Osteoblast (primary cell): ENCODE measurements at regions not wholly inside any gene's neighbourhood (a gene's known extent, or its start where the extent isn't known, plus 50 kb on each side); places are given as distances from the start of the nearest gene placed in this dataset.

ENCODE experiments used
- DNase-seq: peaks from one replicate; pipeline ENCODE4 v3.0.0; 2011; ENCODE audit warnings: low spot score, mixed read lengths; ENCODE audit not compliant: insufficient read length; ENCODE audit errors: missing footprints
- H2AFZ ChIP-seq: 2 replicates; pipeline ENCODE4 v1.6.0; 2011; ENCODE audit warnings: mild to moderate bottlenecking, low read length
- H3K27ac ChIP-seq: 2 replicates; pipeline ENCODE4 v1.5.1; 2011; ENCODE audit warnings: mild to moderate bottlenecking, low read depth, low read length, moderate library complexity
- H3K27me3 ChIP-seq: 2 replicates; pipeline ENCODE4 v1.6.0; 2012; ENCODE audit warnings: mild to moderate bottlenecking, control low read depth, inconsistent platforms, low read length, moderate library complexity; ENCODE audit not compliant: insufficient read depth
- H3K36me3 ChIP-seq: 2 replicates; pipeline ENCODE4 v1.5.1; 2011; ENCODE audit warnings: mild to moderate bottlenecking, low read length, control low read depth, moderate library complexity; ENCODE audit not compliant: insufficient read depth
- H3K4me1 ChIP-seq: 2 replicates; pipeline ENCODE4 v1.5.1; 2011; ENCODE audit warnings: mild to moderate bottlenecking, low read length, control low read depth, moderate library complexity; ENCODE audit not compliant: insufficient read depth
- H3K4me2 ChIP-seq: 2 replicates; pipeline ENCODE4 v1.6.0; 2011; ENCODE audit warnings: mild to moderate bottlenecking, low read length; ENCODE audit not compliant: insufficient read depth
- H3K4me3 ChIP-seq: fragments of 200-600 bp; sonication (generic); 3 replicates; pipeline ENCODE4 v1.5.1; 2012; ENCODE audit warnings: mild to moderate bottlenecking, low read length, inconsistent platforms; ENCODE audit not compliant: insufficient read depth
- H3K79me2 ChIP-seq: 2 replicates; pipeline ENCODE4 v1.6.0; 2012; ENCODE audit warnings: mild to moderate bottlenecking, low read length, control low read depth, inconsistent platforms; ENCODE audit not compliant: insufficient read depth
- H3K9me3 ChIP-seq: 2 replicates; pipeline ENCODE4 v1.5.1; 2011; ENCODE audit warnings: low read depth, low read length, control low read depth
- H4K20me1 ChIP-seq: 2 replicates; pipeline ENCODE4 v1.6.0; 2012; ENCODE audit warnings: mild to moderate bottlenecking, low read length, control low read depth; ENCODE audit not compliant: insufficient read depth
- CTCF ChIP-seq: IDR thresholded peaks from 2 replicates; pipeline ENCODE4 v1.5.1; 2011; ENCODE audit warnings: mild to moderate bottlenecking, low read depth, low read length, moderate library complexity; ENCODE audit errors: extremely low read depth

- no peak overlapping the region for H3K27ac ChIP-seq
Measured at GRCh38 chr1:185427776-185428175, 110.7 kb upstream of the IVNS1ABP start.

DNA sequence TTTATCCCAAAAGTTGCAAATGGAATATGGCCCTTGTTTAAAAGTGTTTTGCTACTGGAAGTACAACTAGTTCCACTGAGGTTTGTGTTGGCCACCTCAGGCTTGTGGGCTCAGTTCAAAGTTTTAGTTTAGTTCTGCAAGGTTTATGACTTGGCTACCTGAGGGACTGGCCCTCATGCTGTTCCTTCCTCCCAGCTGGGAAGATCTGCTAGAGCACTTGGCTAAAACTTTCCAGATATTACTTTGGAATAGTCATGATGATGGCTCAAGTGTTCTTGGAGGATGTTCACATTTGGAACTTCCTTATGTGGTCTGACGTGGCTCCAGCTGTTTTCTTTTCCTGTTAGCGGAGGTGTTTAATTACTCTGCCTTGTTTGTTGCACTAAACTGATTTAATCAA is 110.2 kb upstream of the IVNS1ABP start:
- H3K4me2 ChIP-seq = peak overlapping the region; percentile 68
- TF ChIP-seq CTCF = no peak

More at GRCh38 chr1:185427776-185428175, 110.7 kb upstream of the IVNS1ABP start:
- Histone ChIP-seq H3K4me1 (peaks cover 8% of the 10 kb centered on the region), H4K20me1 (no peaks in the 10 kb centered on the region), H3K36me3 (no peaks in the 10 kb centered on the region), H3K27me3 (peaks cover 4% of the 10 kb centered on the region), H3K4me3 (no peak overlapping the region), H3K79me2 (no peaks in the 10 kb centered on the region), H3K9me3 (no peaks in the 10 kb centered on the region), H2AFZ (no peak overlapping the region), H3K4me2 (no peak overlapping the region)
- DNase-seq = no peak
- no peak for TF ChIP-seq CTCF

DNA sequence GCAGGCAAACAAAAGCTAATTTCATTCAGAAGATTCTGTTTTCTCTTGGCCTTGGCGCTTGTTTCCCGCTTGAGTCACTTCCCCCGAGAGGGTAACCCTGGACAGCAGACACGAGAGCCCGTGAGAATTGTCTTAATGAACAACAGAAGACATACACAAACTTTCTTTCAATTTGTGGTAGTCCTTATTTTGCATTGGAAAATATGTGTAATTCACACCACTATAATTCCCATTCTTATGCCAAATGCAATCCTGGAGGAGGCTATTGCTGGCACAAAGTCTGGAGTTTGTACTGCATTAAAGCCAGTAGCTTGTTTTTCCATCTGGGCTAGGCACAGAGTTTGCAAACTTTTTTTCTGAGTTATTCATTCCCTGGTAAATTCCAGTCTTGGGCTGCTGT is 109.8 kb upstream of the IVNS1ABP start:
- Histone ChIP-seq H3K79me2 (no peaks in the 10 kb centered on the region), H4K20me1 (no peaks in the 10 kb centered on the region), H3K9me3 (no peaks in the 10 kb centered on the region), H3K4me3 (peak overlapping the region; percentile 7), H2AFZ (no peak overlapping the region), H3K4me1 (peaks cover 8% of the 10 kb centered on the region), H3K27ac (no peak overlapping the region), H3K27me3 (peaks cover 4% of the 10 kb centered on the region), H3K4me2 (peak overlapping the region; percentile 68), H3K36me3 (no peaks in the 10 kb centered on the region)
- peak; percentile 33 for TF ChIP-seq CTCF
- DNase-seq = peak; percentile 73

More for the DNA sequence above, 110.2 kb upstream of the IVNS1ABP start:
- H3K4me3 ChIP-seq = peak overlapping the region; percentile 7
- no peak overlapping the region for H3K27ac ChIP-seq
- H4K20me1 ChIP-seq = no peaks in the 10 kb centered on the region
- H2AFZ ChIP-seq = no peak overlapping the region
- peaks cover 8% of the 10 kb centered on the region for H3K4me1 ChIP-seq
- H3K9me3 ChIP-seq = no peaks in the 10 kb centered on the region
- no peak for DNase-seq
- no peaks in the 10 kb centered on the region for H3K36me3 ChIP-seq
- H3K79me2 ChIP-seq = no peaks in the 10 kb centered on the region
- H3K27me3 ChIP-seq = peaks cover 4% of the 10 kb centered on the region

DNA sequence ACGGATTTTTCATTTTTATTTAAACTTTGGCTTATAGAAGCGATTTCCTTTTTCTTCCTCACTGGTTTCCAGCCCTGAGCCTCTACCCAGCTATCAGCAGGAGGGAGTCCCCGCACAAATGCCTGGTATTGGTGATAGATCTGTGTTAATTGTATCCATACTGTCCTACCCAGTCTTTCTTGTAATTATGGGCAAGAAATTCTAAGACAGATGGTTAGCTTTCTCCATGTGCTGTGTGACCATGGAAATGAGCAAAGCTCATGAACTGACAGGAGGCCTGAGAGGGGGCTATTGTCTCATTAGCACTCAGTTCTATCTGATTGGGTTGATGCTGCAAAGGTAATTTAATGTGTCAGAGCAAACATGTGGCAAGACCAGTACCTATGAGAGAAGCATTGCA is 108.1 kb upstream of the IVNS1ABP start:
- H3K36me3 ChIP-seq = no peaks in the 10 kb centered on the region
- H3K79me2 ChIP-seq = no peaks in the 10 kb centered on the region
- no peak overlapping the region for H3K4me2 ChIP-seq
- H3K9me3 ChIP-seq = no peaks in the 10 kb centered on the region
- no peak for TF ChIP-seq CTCF
- H3K27ac ChIP-seq = no peak overlapping the region
- H3K4me3 ChIP-seq = no peak overlapping the region
- DNase-seq = no peak
- H2AFZ ChIP-seq = no peak overlapping the region
- peaks cover 8% of the 10 kb centered on the region for H3K4me1 ChIP-seq
- H4K20me1 ChIP-seq = no peaks in the 10 kb centered on the region
- peaks cover 4% of the 10 kb centered on the region for H3K27me3 ChIP-seq
